SK-N-SH treated with all-trans-retinoic acid at 6 μM for 48 hours (cell line): ENCODE measurements at regions not wholly inside any gene's neighbourhood (a gene's known extent, or its start where the extent isn't known, plus 50 kb on each side); places are given as distances from the start of the nearest gene placed in this dataset.

Experiments
- ATAC-seq: fragments of 200-7000 bp; cut with Tn5 transposase; 3 replicates; pipeline ENCODE4 v1.9.1; 2020; ENCODE audit warnings: mild to moderate bottlenecking, moderate library complexity
- ARNTL ChIP-seq: fragments of 450-650 bp; formaldehyde crosslinking; IDR thresholded peaks from 2 replicates; pipeline ENCODE4 v1.5.0; 2020; ENCODE audit warnings: low read depth, mild to moderate bottlenecking, moderate library complexity, borderline replicate concordance
- BACH2 ChIP-seq: fragments of 250-450 bp; sonication (Bioruptor Pico); IDR thresholded peaks from 2 replicates; pipeline ENCODE4 v1.9.0; 2021; ENCODE audit warnings: mild to moderate bottlenecking, borderline replicate concordance
- CREB5 ChIP-seq: fragments of 250-450 bp; sonication (Bioruptor Pico); IDR thresholded peaks from 2 replicates; pipeline ENCODE4 v1.5.1; 2020; ENCODE audit warnings: low read depth, mild to moderate bottlenecking, moderate library complexity
- CSDC2 ChIP-seq: fragments of 250-450 bp; sonication (Bioruptor Pico); IDR thresholded peaks from 2 replicates; pipeline ENCODE4 v1.5.0; 2020; ENCODE audit warnings: mild to moderate bottlenecking, moderate library complexity
- ESRRG ChIP-seq: fragments of 250-450 bp; sonication (Bioruptor Pico); IDR thresholded peaks from 2 replicates; pipeline ENCODE4 v1.6.1; 2021; ENCODE audit warnings: mild to moderate bottlenecking
- GLIS3 ChIP-seq: fragments of 250-450 bp; sonication (Bioruptor Pico); IDR thresholded peaks from 2 replicates; pipeline ENCODE4 v1.5.0; 2020; ENCODE audit warnings: mild to moderate bottlenecking, moderate library complexity
- ISL1 ChIP-seq: fragments of 250-450 bp; sonication (Bioruptor Pico); IDR thresholded peaks from 2 replicates; pipeline ENCODE4 v2.1.2; 2022; ENCODE audit warnings: mild to moderate bottlenecking, moderate library complexity
- OSR1 ChIP-seq: fragments of 250-450 bp; sonication (Bioruptor Pico); IDR thresholded peaks from 2 replicates; pipeline ENCODE4 v1.8.0; 2022; ENCODE audit warnings: moderate library complexity, mild to moderate bottlenecking, inconsistent platforms
- PPARA ChIP-seq: fragments of 250-450 bp; sonication (Bioruptor Pico); IDR thresholded peaks from 2 replicates; pipeline ENCODE4 v1.5.0; 2020; ENCODE audit warnings: mild to moderate bottlenecking, borderline replicate concordance
- RARB ChIP-seq: fragments of 250-450 bp; sonication (Bioruptor Pico); IDR thresholded peaks from 2 replicates; pipeline ENCODE4 v1.8.0; 2021; ENCODE audit warnings: mild to moderate bottlenecking, moderate library complexity
- SNAI2 ChIP-seq: fragments of 250-450 bp; sonication (Bioruptor Pico); IDR thresholded peaks from 2 replicates; pipeline ENCODE4 v1.5.0; 2020; ENCODE audit warnings: mild to moderate bottlenecking, moderate library complexity
- TCF4 ChIP-seq: fragments of 250-450 bp; sonication (Bioruptor Pico); IDR thresholded peaks from 2 replicates; pipeline ENCODE4 v1.8.0; 2021; ENCODE audit warnings: mild to moderate bottlenecking, moderate library complexity, borderline replicate concordance
- TOX ChIP-seq: fragments of 250-450 bp; sonication (Bioruptor Pico); IDR thresholded peaks from 2 replicates; pipeline ENCODE4 v1.8.0; 2021; ENCODE audit warnings: mild to moderate bottlenecking, moderate library complexity, borderline replicate concordance
- TSHZ2 ChIP-seq: fragments of 250-450 bp; sonication (Bioruptor Pico); IDR thresholded peaks from 2 replicates; pipeline ENCODE4 v1.5.0; 2020; ENCODE audit warnings: mild to moderate bottlenecking, moderate library complexity
- ZC3H10 ChIP-seq: fragments of 250-450 bp; sonication (Bioruptor Pico); IDR thresholded peaks from 2 replicates; pipeline ENCODE4 v1.5.1; 2021; ENCODE audit warnings: mild to moderate bottlenecking, moderate library complexity
- ZFP3 ChIP-seq: fragments of 250-450 bp; sonication (Bioruptor Pico); IDR thresholded peaks from 2 replicates; pipeline ENCODE4 v1.5.0; 2020; ENCODE audit warnings: mild to moderate bottlenecking, moderate library complexity
- ZFP30 ChIP-seq: fragments of 450-650 bp; formaldehyde crosslinking; IDR thresholded peaks from 2 replicates; pipeline ENCODE4 v1.5.0; 2022; ENCODE audit warnings: mild to moderate bottlenecking, moderate library complexity
- ZNF565 ChIP-seq: fragments of 450-650 bp; formaldehyde crosslinking; conservative IDR thresholded peaks from 2 replicates; pipeline ENCODE4 v1.5.0; 2020; ENCODE audit warnings: low read depth, mild to moderate bottlenecking, moderate library complexity
- ZNF70 ChIP-seq: fragments of 450-650 bp; formaldehyde crosslinking; IDR thresholded peaks from 2 replicates; pipeline ENCODE4 v1.5.0; 2020; ENCODE audit warnings: mild to moderate bottlenecking, moderate library complexity
- ZNF8 ChIP-seq: fragments of 450-650 bp; formaldehyde crosslinking; IDR thresholded peaks from 2 replicates; pipeline ENCODE4 v1.5.0; 2020; ENCODE audit warnings: mild to moderate bottlenecking, moderate library complexity
- TF ChIP-seq, protein P1 (sequence below): fragments of 250-450 bp; sonication (Bioruptor Pico); IDR thresholded peaks from 2 replicates; pipeline ENCODE4 v1.8.0; 2021; ENCODE audit warnings: low read depth, mild to moderate bottlenecking, moderate library complexity, borderline replicate concordance
- TF ChIP-seq, protein P2 (sequence below): fragments of 250-450 bp; sonication (Bioruptor Pico); IDR thresholded peaks from 2 replicates; pipeline ENCODE4 v1.5.1; 2021; ENCODE audit warnings: mild to moderate bottlenecking, moderate library complexity
- TF ChIP-seq, protein P3 (sequence below): fragments of 250-450 bp; sonication (Bioruptor Pico); IDR thresholded peaks from 2 replicates; pipeline ENCODE4 v1.8.0; 2020; ENCODE audit warnings: mild to moderate bottlenecking, moderate library complexity, borderline replicate concordance

GRCh38 chr11:104588446-104588845 lies 309.8 kb downstream of the CASP12 start:
- TF ChIP-seq ZNF70 (CRISPR knock-in tag) (no peak), BACH2 (CRISPR knock-in tag) (no peak), CREB5 (no peak), ESRRG (CRISPR knock-in tag) (no peak), ZFP3 (no peak), PPARA (no peak), TOX (CRISPR knock-in tag) (no peak), ZNF565 (CRISPR knock-in tag) (no peak), ZFP30 (no peak), TCF4 (no peak), RARB (CRISPR knock-in tag) (no peak), ZNF8 (CRISPR knock-in tag) (no peak)
- TF ChIP-seq, protein P1, sequence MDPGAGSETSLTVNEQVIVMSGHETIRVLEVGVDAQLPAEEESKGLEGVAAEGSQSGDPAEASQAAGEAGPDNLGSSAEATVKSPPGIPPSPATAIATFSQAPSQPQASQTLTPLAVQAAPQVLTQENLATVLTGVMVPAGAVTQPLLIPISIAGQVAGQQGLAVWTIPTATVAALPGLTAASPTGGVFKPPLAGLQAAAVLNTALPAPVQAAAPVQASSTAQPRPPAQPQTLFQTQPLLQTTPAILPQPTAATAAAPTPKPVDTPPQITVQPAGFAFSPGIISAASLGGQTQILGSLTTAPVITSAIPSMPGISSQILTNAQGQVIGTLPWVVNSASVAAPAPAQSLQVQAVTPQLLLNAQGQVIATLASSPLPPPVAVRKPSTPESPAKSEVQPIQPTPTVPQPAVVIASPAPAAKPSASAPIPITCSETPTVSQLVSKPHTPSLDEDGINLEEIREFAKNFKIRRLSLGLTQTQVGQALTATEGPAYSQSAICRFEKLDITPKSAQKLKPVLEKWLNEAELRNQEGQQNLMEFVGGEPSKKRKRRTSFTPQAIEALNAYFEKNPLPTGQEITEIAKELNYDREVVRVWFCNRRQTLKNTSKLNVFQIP (CRISPR knock-in tag), result no peak
- TF ChIP-seq, protein P2, sequence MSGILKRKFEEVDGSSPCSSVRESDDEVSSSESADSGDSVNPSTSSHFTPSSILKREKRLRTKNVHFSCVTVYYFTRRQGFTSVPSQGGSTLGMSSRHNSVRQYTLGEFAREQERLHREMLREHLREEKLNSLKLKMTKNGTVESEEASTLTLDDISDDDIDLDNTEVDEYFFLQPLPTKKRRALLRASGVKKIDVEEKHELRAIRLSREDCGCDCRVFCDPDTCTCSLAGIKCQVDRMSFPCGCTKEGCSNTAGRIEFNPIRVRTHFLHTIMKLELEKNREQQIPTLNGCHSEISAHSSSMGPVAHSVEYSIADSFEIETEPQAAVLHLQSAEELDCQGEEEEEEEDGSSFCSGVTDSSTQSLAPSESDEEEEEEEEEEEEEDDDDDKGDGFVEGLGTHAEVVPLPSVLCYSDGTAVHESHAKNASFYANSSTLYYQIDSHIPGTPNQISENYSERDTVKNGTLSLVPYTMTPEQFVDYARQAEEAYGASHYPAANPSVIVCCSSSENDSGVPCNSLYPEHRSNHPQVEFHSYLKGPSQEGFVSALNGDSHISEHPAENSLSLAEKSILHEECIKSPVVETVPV, result no peak
- no peak for ATAC-seq

GRCh38 chr11:104584823-104585222 lies 313.4 kb downstream of the CASP12 start:
- no peak for ATAC-seq
- TF ChIP-seq ISL1 (CRISPR knock-in tag) (no peak), GLIS3 (CRISPR knock-in tag) (no peak)

DNA sequence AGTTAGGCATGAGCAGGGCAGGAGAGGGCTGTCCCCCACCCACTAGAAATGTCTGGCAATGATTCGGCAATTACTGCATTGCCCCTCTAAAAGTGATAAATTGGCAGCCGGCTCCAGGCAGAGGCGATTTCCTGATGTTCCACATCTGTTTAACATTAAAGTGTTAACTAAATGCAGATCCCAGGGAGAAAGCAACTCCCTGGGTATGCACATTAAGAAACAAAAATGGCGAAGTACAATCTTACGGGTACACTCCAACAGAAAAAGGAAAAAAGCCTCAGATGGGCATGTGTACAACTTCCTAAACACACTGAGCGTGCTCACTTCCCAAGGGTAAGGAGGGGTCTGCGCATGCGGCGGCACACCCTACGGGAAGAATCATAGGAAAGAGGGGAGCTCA lies 314.4 kb downstream of the CASP12 start:
- no peak for ATAC-seq
- TF ChIP-seq TCF4, result peak; percentile 38; the same call in 1 of the 2 replicates
- no peak for TF ChIP-seq ZC3H10 (CRISPR knock-in tag)

DNA sequence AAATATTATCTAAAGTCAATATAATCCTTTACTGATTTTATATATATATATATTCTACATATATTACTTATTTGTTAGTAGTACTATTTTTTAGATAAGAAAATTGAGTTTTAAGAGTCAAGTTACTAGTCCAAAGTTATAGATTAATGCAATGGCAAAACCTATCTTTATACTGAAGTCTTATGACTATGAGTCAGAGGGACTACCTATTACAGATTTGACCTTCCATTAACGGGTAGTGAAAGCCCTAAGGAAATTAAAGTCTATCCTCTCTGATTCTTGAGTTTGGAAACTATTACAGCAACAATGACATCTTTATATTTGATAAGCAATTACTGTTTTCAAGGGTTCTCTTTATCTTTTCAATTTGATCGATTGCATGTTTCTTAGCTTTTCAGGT lies 315.8 kb downstream of the CASP12 start:
- TF ChIP-seq TOX (CRISPR knock-in tag), result no peak
- no peak for TF ChIP-seq ZNF70 (CRISPR knock-in tag)
- TF ChIP-seq ZFP30, result no peak
- TF ChIP-seq ESRRG (CRISPR knock-in tag), result no peak
- TF ChIP-seq RARB (CRISPR knock-in tag), result no peak
- TF ChIP-seq, protein P1 (CRISPR knock-in tag), result no peak
- TF ChIP-seq ZFP3, result no peak
- TF ChIP-seq OSR1 (CRISPR knock-in tag), result no peak
- no peak for TF ChIP-seq TCF4
- TF ChIP-seq ZNF565 (CRISPR knock-in tag), result no peak
- TF ChIP-seq BACH2 (CRISPR knock-in tag), result no peak
- no peak for TF ChIP-seq ARNTL (CRISPR knock-in tag)
- no peak for TF ChIP-seq GLIS3 (CRISPR knock-in tag)
- TF ChIP-seq, protein P2, result no peak
- TF ChIP-seq CSDC2 (CRISPR knock-in tag), result no peak
- no peak for TF ChIP-seq PPARA
- no peak for TF ChIP-seq TSHZ2 (CRISPR knock-in tag)
- TF ChIP-seq, protein P3, sequence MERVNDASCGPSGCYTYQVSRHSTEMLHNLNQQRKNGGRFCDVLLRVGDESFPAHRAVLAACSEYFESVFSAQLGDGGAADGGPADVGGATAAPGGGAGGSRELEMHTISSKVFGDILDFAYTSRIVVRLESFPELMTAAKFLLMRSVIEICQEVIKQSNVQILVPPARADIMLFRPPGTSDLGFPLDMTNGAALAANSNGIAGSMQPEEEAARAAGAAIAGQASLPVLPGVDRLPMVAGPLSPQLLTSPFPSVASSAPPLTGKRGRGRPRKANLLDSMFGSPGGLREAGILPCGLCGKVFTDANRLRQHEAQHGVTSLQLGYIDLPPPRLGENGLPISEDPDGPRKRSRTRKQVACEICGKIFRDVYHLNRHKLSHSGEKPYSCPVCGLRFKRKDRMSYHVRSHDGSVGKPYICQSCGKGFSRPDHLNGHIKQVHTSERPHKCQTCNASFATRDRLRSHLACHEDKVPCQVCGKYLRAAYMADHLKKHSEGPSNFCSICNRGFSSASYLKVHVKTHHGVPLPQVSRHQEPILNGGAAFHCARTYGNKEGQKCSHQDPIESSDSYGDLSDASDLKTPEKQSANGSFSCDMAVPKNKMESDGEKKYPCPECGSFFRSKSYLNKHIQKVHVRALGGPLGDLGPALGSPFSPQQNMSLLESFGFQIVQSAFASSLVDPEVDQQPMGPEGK, result no peak
- TF ChIP-seq SNAI2 (CRISPR knock-in tag), result no peak
- no peak for ATAC-seq
